Stimulated activated naive CD4-positive, alpha-beta T cell (primary cell): ENCODE measurements at regions not wholly inside any gene's neighbourhood (a gene's known extent, or its start where the extent isn't known, plus 50 kb on each side); places are given as distances from the start of the nearest gene placed in this dataset.

Experiments used
- DNase-seq, 6 experiments: peaks; one replicate each; lab custom pipeline; 2025; lab: John Stamatoyannopoulos, UW

- DNase-seq: no peak
Observed at GRCh38 chr9:28747351-28747985, 1174.2 kb upstream of the C9orf72 start.

GRCh38 chr9:28750136-28750535 is 1176.9 kb upstream of the C9orf72 start:
- DNase-seq: no peak

GRCh38 chr9:28758341-28758740 is 1185.1 kb upstream of the C9orf72 start:
- no peak for DNase-seq

- DNase-seq: no peak
Observed at GRCh38 chr9:28758971-28759370, 1185.7 kb upstream of the C9orf72 start.

GRCh38 chr9:28762167-28762566 is 1188.9 kb upstream of the C9orf72 start:
- no peak for DNase-seq

- no peak for DNase-seq
Observed at GRCh38 chr9:28764532-28764931, 1191.3 kb upstream of the C9orf72 start.

GRCh38 chr9:28770226-28770625 is 1196.9 kb upstream of the C9orf72 start:
- no peak for DNase-seq

- DNase-seq: no peak
Observed at GRCh38 chr9:28770827-28771226, 1197.5 kb upstream of the C9orf72 start.

GRCh38 chr9:28774433-28775235 is 1201.4 kb upstream of the C9orf72 start:
- no peak for DNase-seq

- DNase-seq: no peak
Observed at GRCh38 chr9:28779243-28779642, 1206.0 kb upstream of the C9orf72 start.

GRCh38 chr9:28781481-28781880 is 1208.2 kb upstream of the C9orf72 start:
- DNase-seq: no peak

- no peak for DNase-seq
Observed at GRCh38 chr9:28782630-28783029, 1209.3 kb upstream of the C9orf72 start.

- DNase-seq: no peak
Observed at GRCh38 chr9:28792716-28793115, 1219.4 kb upstream of the C9orf72 start.

- DNase-seq: no peak
Observed at GRCh38 chr9:28799876-28800275, 1226.6 kb upstream of the C9orf72 start.

GRCh38 chr9:28801144-28801799 is 1228.0 kb upstream of the C9orf72 start:
- DNase-seq: no peak

- DNase-seq: no peak
Observed at GRCh38 chr9:28805197-28805596, 1231.9 kb upstream of the C9orf72 start.

GRCh38 chr9:28808042-28808441 is 1234.8 kb upstream of the C9orf72 start:
- no peak for DNase-seq

GRCh38 chr9:28810388-28811075 is 1237.3 kb upstream of the C9orf72 start:
- no peak for DNase-seq

GRCh38 chr9:28820741-28821140 is 1247.5 kb upstream of the C9orf72 start:
- DNase-seq: no peak

GRCh38 chr9:28821240-28821639 is 1248.0 kb upstream of the C9orf72 start:
- no peak for DNase-seq

- no peak for DNase-seq
Observed at GRCh38 chr9:28824432-28824963, 1251.2 kb upstream of the C9orf72 start.

GRCh38 chr9:28832168-28832770 is 1259.0 kb upstream of the C9orf72 start:
- no peak for DNase-seq
